ENCODE measurements at regions not wholly inside any gene's neighbourhood (a gene's known extent, or its start where the extent isn't known, plus 50 kb on each side); places are given as distances from the start of the nearest gene placed in this dataset.

- in situ Hi-C loops (cut with MboI; ENCODE audit: low pct_unique_long_range_greater_than_20kb, low sequenced_read_pairs, unreplicated experiment) = no loop called here
- no peak for DNase-seq (ENCODE audit: low spot score)
- TF ChIP-seq, protein P1, sequence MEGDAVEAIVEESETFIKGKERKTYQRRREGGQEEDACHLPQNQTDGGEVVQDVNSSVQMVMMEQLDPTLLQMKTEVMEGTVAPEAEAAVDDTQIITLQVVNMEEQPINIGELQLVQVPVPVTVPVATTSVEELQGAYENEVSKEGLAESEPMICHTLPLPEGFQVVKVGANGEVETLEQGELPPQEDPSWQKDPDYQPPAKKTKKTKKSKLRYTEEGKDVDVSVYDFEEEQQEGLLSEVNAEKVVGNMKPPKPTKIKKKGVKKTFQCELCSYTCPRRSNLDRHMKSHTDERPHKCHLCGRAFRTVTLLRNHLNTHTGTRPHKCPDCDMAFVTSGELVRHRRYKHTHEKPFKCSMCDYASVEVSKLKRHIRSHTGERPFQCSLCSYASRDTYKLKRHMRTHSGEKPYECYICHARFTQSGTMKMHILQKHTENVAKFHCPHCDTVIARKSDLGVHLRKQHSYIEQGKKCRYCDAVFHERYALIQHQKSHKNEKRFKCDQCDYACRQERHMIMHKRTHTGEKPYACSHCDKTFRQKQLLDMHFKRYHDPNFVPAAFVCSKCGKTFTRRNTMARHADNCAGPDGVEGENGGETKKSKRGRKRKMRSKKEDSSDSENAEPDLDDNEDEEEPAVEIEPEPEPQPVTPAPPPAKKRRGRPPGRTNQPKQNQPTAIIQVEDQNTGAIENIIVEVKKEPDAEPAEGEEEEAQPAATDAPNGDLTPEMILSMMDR (IDR thresholded peaks at IDR 0.05; ENCODE audit: extremely low read depth, insufficient read depth, missing control alignments) = no peak
These were observed 96.7 kb downstream of the SLIT2 start for GRCh38 chr4:20348411-20348810.

- TF ChIP-seq, protein P1 (IDR thresholded peaks at IDR 0.05; ENCODE audit: extremely low read depth, insufficient read depth, missing control alignments) = no peak
- no peak for DNase-seq (ENCODE audit: low spot score)
- in situ Hi-C loops (cut with MboI; ENCODE audit: low pct_unique_long_range_greater_than_20kb, low sequenced_read_pairs, unreplicated experiment) = no loop called here
These were observed 99.9 kb downstream of the SLIT2 start for GRCh38 chr4:20351360-20352162.

- in situ Hi-C loops (cut with MboI; ENCODE audit: low pct_unique_long_range_greater_than_20kb, low sequenced_read_pairs, unreplicated experiment) = no loop called here
- DNase-seq (ENCODE audit: low spot score) = no peak
- TF ChIP-seq, protein P1 (IDR thresholded peaks at IDR 0.05; ENCODE audit: extremely low read depth, insufficient read depth, missing control alignments) = no peak
These were observed 100.4 kb downstream of the SLIT2 start for GRCh38 chr4:20352163-20352431.

GRCh38 chr4:20353646-20354045, 101.9 kb downstream of the SLIT2 start:
- TF ChIP-seq, protein P1 (IDR thresholded peaks at IDR 0.05; ENCODE audit: extremely low read depth, insufficient read depth, missing control alignments) = no peak
- in situ Hi-C loops (cut with MboI; ENCODE audit: low pct_unique_long_range_greater_than_20kb, low sequenced_read_pairs, unreplicated experiment) = no loop called here
- DNase-seq (ENCODE audit: low spot score) = no peak

- in situ Hi-C loops (cut with MboI; ENCODE audit: low pct_unique_long_range_greater_than_20kb, low sequenced_read_pairs, unreplicated experiment) = no loop called here
- DNase-seq (ENCODE audit: low spot score) = no peak
- TF ChIP-seq, protein P1 (IDR thresholded peaks at IDR 0.05; ENCODE audit: extremely low read depth, insufficient read depth, missing control alignments) = no peak
These were observed 102.4 kb downstream of the SLIT2 start for GRCh38 chr4:20354120-20354519.

- in situ Hi-C loops (cut with MboI; ENCODE audit: low pct_unique_long_range_greater_than_20kb, low sequenced_read_pairs, unreplicated experiment) = no loop called here
- DNase-seq (ENCODE audit: low spot score) = no peak
- TF ChIP-seq, protein P1 (IDR thresholded peaks at IDR 0.05; ENCODE audit: extremely low read depth, insufficient read depth, missing control alignments) = no peak
These were observed 104.9 kb downstream of the SLIT2 start for GRCh38 chr4:20356565-20356964.

Measured in GM13977 (cell line).